HT-29 (cell line): ENCODE measurements at regions not wholly inside any gene's neighbourhood (a gene's known extent, or its start where the extent isn't known, plus 50 kb on each side); places are given as distances from the start of the nearest gene placed in this dataset.

Source experiments
- DNase-seq: peaks from one replicate; pipeline ENCODE4 v3.0.0-alpha.2; 2015; ENCODE audit warnings: low spot score

DNA sequence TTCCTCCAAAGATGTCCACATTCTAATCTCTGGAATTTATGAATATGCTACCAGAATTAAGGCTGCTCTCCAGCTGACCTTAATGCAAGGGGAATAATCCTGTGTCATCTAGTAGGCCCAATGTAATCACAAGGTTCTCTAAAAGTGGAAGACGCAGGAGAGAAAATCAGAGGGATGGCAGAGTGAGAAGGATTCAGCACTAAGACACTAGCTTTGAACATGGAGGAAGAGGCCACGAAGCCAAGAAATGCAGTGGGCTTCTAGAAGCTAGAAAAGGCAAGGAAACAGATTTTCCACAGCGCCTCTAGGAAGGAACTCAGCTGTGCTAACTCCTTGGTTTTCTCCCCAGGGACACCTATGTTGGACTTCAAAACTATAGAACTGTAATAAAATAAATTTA lies 240.7 kb upstream of the TRAM1L1 start:
- no peak for DNase-seq

DNA sequence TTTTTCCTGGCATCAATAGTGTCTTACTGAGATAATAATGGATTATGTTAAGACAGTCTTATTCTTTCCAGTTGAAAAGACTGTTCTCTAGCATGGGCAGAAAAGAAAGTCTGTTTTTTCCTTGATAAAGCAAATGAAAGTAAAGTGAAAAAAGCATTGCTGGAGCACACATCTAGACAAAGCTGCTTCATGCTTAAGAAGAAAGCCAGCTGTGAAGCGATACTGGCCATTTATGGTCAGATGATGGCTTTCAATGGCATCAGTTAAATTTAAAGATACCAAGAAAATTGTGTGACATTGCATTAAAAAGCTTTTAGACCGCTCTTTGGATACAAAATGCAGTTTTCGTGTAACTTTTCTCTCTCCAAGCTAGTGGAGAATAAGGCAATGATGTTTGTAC lies 242.1 kb upstream of the TRAM1L1 start:
- no peak for DNase-seq

DNA sequence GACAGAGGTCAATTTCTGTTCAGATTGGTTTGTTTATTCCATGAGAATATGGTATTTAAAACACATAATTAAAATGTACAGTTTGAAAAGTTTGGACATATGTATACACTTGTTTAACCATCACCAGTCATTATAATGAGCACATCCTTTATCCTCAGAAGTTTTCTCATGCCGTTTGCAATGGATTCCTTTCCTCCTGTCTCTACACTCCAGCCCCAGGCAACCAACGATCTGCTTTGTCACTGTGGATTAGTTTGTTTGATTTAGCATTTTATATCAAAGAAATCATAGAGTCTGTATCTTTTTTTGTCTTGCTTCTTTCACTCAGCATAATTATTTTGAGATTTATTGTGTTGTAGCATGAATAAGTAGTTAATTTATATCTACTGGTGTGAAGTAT lies 243.0 kb upstream of the TRAM1L1 start:
- no peak for DNase-seq

DNA sequence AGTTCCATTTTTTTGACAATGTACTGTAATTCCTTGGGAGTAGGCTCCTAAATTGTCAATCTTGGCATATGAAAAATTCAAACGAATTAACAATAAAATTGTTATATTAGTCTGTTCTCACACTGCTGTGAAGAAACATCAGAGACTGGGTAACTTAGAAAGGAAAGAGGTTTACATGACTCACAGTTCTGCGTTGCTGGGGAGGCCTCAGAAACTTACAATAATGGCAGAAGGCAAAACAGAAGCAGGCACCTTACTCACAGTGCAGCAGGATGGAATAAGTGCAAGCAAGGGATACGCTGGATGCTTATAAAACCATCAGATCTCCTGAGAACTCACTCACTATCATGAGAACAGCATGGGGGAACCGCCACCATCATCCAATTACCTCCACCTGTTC lies 246.4 kb upstream of the TRAM1L1 start:
- no peak for DNase-seq

DNA sequence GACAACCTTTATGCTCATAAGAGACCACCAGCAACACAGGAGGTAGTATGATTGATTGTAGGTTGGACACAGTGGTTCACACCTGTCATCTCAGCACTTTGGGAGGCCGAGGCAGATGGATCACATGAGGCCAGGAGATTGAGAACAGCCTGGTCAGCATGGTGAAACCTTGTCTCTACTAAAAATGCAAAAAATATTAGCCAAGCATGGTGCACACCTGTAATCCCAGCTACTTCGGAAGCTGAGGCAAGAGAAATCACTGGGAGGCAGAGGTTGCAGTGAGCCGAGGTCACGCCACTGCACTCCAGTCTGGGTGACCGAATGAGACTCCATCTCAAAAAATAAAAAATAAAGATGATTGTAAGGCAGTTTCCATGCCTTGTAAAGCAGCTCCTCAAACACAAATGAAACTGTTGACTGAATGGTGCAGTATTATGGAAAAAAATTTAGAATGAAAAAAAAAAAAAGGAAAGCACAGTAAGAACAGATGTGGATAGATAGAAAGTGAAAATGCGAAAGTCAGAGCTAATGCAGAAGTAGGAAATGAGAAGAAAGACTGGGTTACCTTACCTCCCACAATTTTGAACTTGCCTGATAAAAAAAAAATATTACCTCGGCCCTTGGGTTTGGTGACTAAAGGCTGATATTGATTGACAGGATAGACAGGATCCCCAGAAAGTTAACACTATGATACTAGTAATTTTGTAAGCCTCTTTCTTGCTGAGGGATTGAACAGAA lies 249.2 kb upstream of the TRAM1L1 start:
- DNase-seq = no peak

DNA sequence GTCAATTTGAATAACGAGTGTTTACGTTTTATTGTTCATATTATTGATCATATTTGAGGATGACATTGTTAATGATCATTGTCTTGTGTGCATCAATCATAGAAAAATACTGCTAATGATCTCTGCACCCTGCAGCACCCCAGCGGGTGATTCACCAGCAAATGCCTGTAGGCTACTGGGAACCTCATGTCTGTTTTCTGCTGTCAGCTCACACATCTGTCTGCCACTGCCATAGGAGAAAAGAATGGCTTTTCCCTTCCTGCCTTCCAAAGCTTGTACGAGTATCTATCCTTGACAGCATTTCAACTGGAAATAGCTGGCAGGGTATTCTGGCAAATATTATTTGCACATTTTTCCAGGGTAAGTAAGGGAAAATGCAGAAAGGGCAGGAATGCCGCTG lies 272.1 kb upstream of the TRAM1L1 start:
- no peak for DNase-seq

DNA sequence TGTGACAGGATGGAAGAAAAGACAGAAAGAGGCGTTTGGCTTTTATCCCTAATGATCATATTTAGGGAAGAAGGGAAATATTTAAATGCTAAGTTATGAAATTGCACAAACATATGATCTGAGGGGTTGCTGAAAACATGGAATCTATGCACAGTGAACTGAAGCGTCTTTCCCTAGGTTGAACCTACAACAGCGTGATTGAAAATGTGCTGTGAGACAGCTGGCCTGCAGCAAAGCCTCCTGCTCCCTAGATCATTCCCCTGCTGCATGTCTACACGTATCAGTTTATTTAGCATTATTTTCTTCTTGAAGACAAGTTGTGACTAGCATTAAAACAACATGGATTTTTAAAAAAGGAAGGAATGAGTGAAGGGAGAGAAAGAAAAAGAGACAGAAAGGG lies 272.5 kb upstream of the TRAM1L1 start:
- DNase-seq = no peak

DNA sequence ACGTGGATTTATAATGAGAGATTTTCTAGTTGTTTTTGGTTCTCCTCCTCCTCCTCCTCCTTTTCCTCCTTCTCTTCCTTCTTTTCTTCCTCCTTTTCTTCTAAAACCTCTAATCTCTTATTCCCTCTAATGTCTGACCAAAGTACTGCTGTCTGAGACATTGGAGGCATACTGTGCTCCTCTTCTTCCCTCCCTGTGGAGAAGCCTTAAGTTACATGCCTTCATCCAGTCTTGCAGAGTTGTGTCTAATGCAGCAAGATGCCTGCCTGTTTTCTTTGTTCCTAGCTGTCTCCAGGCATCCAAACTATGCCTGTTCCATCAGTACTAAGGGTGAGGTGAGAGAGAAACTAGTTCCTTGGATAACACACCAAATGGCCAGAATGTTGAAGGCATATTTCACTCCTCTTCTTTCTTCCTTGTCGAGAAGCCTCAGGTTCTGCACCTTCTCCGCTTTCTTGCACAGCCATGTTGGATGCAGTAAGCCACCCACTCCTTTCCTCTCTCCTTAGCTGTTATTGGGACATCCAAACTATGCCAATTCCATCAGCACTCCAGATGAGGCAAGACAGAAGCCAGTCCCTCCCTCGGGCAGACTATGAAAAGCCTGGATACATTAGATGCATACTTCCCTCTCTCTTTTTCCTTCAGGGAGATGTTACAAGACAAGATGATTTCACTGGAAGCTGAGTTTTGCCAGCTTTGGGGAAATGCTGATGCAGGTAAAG lies 285.7 kb upstream of the TRAM1L1 start:
- DNase-seq = no peak

DNA sequence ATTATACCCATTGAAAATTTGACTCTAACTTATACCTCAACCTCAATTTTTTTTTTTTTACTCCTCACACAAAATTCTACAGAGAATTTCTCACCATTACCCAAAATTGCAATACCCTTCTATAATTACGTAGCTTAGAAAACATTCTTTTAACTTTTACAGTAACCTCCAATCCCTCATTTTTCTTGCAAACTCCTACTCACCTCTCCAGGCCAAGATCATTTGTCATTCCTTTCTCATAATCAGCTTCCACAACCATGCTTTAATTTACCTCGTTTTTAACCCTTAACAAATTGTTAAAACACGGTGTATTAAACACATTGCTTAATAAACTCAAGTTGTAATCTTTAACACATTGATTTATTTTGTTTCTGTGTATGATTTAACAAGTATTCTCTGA lies 289.7 kb upstream of the TRAM1L1 start:
- no peak for DNase-seq

DNA sequence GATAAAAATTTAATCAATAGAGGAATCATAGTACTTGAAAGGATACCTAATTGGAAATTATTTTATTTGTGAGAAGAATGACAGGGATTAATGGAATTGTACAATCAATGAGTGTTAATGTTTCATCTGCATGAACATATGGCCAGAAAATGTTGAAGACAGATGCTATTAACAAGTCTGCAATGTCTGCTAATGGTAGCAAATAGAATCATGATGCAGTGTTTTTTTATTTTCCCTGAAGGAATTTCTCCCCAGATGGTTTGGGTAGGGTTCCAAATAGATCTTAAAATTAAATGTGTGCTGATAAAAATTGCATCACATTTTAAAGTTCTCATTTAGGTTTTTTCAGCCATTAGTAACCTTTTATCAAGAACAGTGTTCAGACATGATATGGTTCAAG lies 291.3 kb upstream of the TRAM1L1 start:
- no peak for DNase-seq

DNA sequence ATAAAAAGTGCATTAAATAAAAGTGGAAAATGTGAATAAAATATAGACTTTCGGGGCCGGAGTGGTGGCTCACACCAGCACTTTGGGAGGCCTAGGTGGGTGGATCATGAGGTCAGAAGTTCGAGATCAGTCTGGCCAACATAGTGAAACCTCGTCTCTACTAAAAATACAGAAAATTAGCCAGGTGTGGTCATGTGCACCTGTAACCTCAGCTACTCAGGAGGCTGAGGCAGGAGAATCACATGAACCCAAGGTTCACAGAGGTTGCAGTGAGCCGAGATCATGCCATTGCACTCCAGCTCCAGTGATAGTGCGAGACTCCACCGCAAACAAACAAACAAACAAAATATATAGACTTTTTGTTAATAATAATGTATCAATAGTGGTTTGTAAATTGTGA lies 293.6 kb upstream of the TRAM1L1 start:
- DNase-seq = no peak

DNA sequence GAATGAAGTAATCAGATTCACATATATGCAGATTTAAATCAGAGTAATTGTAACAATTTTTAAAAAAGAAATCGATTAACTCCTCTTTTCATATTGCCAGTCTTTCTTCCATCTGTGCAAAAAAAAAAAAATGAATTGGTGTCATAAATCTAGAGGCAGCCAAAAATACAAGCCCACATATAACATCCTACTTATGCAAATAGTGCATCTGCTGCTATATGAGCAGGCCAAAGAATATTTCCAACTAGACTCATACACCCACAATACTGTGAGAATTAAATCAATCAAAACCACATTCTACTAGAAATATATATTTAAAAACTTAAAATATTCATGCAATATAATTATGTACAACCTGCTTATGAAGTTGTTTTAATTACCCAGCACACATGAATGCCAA lies 298.1 kb upstream of the TRAM1L1 start:
- no peak for DNase-seq

DNA sequence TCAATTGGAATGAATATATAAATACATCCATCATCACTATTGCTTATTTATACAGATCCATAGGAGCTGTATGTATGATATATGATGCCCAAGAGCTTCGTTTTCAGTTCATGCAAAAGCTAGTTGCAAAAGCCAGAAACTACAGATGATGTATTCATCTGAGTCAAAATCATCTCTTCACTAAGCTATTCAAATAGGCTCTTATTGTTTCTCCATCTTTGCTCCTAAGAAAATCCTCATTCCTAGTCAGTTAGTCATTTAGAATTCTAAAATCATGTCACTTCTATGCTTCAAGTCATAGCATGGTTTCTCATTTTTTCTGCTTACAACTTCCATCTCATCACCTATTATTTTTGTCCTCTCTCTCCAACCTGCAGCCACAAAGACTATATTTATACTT lies 300.1 kb upstream of the TRAM1L1 start:
- no peak for DNase-seq

DNA sequence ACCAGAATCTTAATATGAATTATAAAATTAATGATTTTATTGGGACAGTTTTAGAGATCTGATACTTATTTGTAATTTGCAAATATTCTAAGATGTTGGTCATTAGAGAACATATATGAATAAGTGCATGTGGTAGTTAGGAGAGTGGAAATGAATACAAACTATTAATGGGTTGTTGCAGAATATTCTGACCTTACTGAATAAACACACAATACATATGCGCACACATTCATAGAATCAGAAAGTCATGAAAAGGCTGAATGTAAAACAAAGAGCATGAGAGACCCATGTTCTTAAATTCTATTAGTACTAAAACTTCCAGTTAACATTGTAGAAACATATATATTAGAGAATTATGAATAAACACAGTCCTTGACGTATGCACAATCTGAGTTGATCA lies 301.7 kb upstream of the TRAM1L1 start:
- DNase-seq = no peak

DNA sequence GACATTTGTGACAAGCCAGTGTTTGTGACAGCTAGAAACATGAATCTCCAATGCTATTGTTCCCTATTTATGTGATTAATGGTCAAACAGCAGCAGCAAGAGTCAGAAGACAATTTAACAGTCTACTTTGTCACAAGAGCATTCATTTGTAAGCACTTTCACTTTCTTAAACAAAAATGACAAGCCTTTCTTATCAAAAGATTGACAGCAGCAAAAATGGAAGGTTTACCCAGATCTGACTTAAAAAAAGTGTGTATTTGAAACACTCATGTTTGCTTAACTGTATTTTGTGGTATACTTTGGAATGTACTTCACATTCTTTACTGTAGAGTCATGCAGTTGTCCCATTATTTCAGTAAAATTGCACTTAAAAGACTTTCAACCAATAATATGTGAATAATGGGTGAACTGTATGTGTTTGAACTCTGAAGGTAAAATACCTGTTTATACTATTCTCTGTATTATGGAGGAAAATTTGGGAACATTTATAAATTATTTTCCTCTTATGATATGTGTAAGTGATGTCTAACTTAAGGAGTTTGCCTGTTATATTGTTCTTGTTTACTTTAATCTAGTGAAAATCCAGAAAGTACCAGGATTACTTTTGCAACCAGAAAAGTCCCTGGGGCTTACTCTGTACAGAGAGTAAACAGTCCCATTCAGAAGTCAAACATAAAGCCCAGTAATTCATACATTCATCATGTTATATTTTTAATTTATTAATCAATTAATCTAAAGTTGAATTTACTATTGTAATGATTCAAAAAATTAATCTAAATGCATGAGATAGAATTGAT lies 314.9 kb upstream of the TRAM1L1 start:
- peak; percentile 4 for DNase-seq

DNA sequence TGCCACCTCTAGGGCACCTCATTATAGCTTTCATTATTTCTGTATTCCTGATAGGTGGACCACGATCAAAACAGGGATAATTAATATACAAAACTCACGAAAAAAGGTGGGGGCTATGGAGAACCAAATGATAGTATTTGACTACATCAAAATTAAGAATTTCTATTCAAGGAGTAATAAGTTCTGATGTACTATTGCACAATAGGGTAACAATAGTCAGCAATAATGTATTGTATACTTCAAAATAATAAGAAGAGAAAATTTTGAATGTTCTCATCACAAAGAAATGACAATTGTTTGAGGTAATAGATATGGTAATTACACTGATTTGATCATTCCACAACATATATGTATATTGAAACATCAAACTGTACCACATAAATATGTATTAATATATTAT lies 327.3 kb upstream of the TRAM1L1 start:
- DNase-seq = no peak

DNA sequence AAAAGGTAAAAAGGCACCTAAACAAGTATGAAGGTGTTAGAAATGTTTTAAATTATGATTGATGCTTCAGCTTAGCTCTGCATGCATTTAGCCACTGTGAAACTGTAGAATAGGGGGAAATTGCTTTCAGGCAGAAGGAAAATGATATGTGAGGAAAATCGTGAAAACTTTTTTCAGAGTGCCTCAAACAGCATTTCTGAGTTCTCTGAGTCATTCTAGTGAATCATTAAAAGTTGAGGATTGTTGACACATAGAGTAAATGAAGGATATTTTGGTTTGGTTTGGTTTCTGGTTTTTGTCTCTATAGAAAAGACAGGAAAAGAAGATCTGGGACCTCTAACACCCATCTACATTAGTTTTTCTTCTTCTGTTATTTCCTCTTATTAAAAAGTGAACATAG lies 332.5 kb upstream of the TRAM1L1 start:
- DNase-seq = no peak

DNA sequence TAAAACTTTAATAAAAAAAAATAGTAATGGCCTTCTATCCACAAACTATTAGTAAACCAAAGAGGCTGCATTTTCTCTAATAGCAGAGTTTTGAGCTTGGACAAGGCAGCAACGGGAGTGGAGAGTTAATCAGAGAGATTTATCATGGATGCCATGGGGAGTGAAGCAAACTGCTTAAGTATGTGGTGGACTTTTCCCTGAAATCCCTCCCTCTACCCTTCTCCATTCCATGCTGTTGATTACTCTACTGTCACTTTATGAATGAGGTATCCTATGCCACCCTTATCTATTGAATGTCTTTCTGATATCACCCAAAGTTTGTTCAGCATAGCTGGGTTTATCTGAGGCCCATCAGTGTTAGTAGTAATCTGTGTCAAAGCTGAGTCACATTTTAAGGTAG lies 335.6 kb upstream of the TRAM1L1 start:
- DNase-seq = no peak

DNA sequence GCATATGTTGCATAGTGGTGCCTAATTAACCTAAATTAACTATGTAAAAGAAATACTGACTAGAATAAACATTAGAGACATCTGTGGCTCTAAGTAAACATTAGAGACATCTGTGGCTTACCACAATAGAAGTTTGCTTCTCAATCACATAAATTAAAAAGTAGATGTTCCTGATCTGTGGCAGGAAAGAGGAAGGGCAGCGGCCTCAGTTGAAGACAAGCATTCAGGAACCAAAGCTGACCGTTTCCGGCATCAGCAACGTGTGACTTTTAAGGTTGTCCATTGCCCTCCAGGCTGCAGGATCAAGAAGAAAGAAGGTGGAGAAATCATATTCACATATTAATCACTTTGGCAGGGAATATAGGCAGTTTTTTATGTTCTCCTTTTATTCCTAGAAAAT lies 336.3 kb upstream of the TRAM1L1 start:
- no peak for DNase-seq

DNA sequence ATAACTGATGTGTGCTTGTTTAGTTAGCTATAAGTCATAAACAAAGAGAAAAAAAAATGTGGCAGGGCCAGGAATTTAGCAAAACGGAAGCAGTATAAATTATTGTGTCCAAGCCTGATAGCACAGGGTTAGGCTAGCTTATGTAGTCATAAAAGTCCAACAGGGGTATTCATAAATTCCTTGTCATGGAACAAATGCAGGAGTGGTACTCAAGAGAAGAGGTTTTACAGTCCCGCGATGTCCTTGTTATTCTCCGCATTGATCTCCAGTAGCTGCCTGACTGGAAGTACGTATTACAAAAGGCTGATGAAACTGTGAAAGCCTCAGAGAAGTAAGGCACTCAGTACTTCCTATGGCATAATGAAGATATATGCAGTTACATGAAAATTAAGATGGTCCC lies 336.9 kb upstream of the TRAM1L1 start:
- DNase-seq = no peak

DNA sequence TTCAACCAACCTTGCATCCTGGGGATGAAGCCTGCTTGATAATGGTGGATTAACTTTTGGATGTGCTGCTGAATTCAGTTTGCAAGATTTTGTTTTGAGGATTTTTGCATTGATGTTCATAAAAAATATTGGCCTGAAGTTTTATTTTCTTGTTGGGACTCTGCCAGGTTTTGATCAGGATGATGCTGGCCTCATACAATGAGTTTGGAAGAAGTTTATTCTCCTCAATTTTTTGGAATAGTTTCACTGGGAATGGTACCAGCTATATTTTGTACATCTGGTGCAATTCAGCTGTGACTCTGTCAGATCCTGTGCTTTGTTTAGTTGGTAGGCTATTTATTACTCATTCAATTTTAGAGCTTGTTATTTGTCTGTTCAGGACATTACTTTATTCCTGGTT lies 340.3 kb upstream of the TRAM1L1 start:
- DNase-seq = no peak

DNA sequence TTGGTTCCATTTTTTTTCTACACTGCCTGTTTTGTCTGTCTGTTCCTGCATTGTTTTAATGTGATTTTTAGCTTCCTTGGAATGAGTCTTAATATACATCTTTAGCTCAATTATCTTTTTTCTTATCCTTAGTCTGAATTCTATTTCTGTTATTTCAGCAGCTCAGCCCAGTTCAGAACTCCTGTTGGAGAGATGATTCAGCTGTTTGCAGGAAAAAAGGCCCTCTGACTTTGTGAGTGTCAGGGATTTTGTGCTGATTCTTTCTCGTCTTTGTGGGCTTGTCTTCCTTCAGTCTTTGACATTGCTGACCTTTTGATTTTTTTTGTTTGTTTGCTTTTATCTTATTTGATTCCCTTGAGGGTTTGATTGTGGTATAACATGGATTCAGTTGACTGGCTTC lies 343.2 kb upstream of the TRAM1L1 start:
- DNase-seq = no peak

DNA sequence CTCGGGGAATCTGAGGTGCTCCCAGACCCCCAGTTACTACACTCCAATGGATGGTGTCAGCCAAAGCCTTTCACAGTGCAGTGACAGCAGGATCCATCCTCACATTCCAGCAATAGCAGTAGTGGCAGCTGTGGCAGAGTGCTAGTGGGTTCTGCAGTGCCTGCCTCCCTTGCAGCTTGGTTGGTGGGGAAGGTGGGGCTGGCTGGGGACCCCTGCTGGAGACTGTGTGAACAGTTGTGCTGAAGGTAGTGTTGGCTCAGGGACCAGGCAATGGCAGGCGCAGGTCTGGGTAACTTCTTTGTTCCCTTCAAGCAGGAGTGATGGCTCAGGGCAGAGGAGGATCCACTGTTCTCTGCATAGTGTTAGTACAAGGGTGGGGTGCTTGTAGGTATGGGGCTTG lies 343.7 kb upstream of the TRAM1L1 start:
- DNase-seq = peak; percentile 20
